OCI-LY1 (cell line): ENCODE measurements at regions not wholly inside any gene's neighbourhood (a gene's known extent, or its start where the extent isn't known, plus 50 kb on each side); places are given as distances from the start of the nearest gene placed in this dataset.

Experiments
- H2AFZ ChIP-seq: fragments of 200-600 bp; sonication (generic), shearing (Covaris generic); 2 replicates; pipeline ENCODE4 v1.6.0; 2014; ENCODE audit warnings: antibody characterized with exemption, mild to moderate bottlenecking, low read length
- H3F3A ChIP-seq: fragments of 200-600 bp; sonication (generic), shearing (Covaris generic); 2 replicates; pipeline ENCODE4 v1.6.0; 2014; ENCODE audit warnings: mild to moderate bottlenecking, antibody characterized with exemption, low read length, moderate library complexity; ENCODE audit not compliant: insufficient read depth
- H3K27ac ChIP-seq: fragments of 200-600 bp; sonication (generic); 2 replicates; pipeline ENCODE4 v1.5.1; 2014; ENCODE audit warnings: low read length, mixed run types, mild to moderate bottlenecking, low read depth; ENCODE audit not compliant: poor library complexity, severe bottlenecking
- H3K27me3 ChIP-seq: fragments of 200-600 bp; sonication (generic); 2 replicates; pipeline ENCODE4 v1.6.0; 2014; ENCODE audit warnings: antibody characterized with exemption, mild to moderate bottlenecking, low read length, moderate library complexity; ENCODE audit not compliant: insufficient read depth
- H3K36me3 ChIP-seq: fragments of 200-600 bp; sonication (generic); 2 replicates; pipeline ENCODE4 v1.6.1; 2014; ENCODE audit warnings: mild to moderate bottlenecking, antibody characterized with exemption, low read length, moderate library complexity, mixed read lengths; ENCODE audit not compliant: insufficient read depth
- H3K4me1 ChIP-seq: fragments of 200-600 bp; sonication (generic); 2 replicates; pipeline ENCODE4 v1.5.1; 2014; ENCODE audit warnings: mild to moderate bottlenecking, low read length, moderate library complexity; ENCODE audit not compliant: insufficient read depth, severe bottlenecking
- H3K4me2 ChIP-seq: fragments of 200-600 bp; sonication (generic), shearing (Covaris generic); 2 replicates; pipeline ENCODE4 v1.6.1; 2014; ENCODE audit warnings: low read length
- H3K4me3 ChIP-seq: fragments of 200-600 bp; sonication (generic); 2 replicates; pipeline ENCODE4 v1.5.1; 2014; ENCODE audit warnings: low read length, low read depth, mild to moderate bottlenecking, mixed read lengths; ENCODE audit not compliant: poor library complexity, severe bottlenecking
- H3K79me2 ChIP-seq: fragments of 200-600 bp; shearing (Covaris generic); 2 replicates; pipeline ENCODE4 v1.6.1; 2016; ENCODE audit warnings: mixed run types, low read length, mixed read lengths; ENCODE audit not compliant: insufficient read depth
- H3K9ac ChIP-seq: fragments of 200-600 bp; sonication (generic), shearing (Covaris generic); 2 replicates; pipeline ENCODE4 v1.6.1; 2014; ENCODE audit warnings: mild to moderate bottlenecking, low read length, mixed read lengths
- H3K9me2 ChIP-seq: fragments of 200-600 bp; sonication (generic), shearing (Covaris generic); 2 replicates; pipeline ENCODE4 v1.6.1; 2014; ENCODE audit warnings: low read depth, mild to moderate bottlenecking, low read length, mixed read lengths
- H3K9me3 ChIP-seq: fragments of 200-600 bp; shearing (Covaris generic); 2 replicates; pipeline ENCODE4 v1.6.1; 2014; ENCODE audit warnings: low read length, mixed read lengths
- H4K20me1 ChIP-seq: fragments of 200-600 bp; sonication (generic), shearing (Covaris generic); 2 replicates; pipeline ENCODE4 v1.6.0; 2016; ENCODE audit warnings: mild to moderate bottlenecking, low read length; ENCODE audit not compliant: insufficient read depth
- CTCF ChIP-seq: fragments of 200-600 bp; sonication (generic), shearing (Covaris generic); IDR thresholded peaks from 2 replicates; pipeline ENCODE4 v1.5.1; 2017; ENCODE audit warnings: mild to moderate bottlenecking, antibody characterized with exemption, low read length, moderate library complexity, mixed read lengths
- EZH2 ChIP-seq: fragments of 200-600 bp; sonication (generic), shearing (Covaris generic); IDR thresholded peaks from 2 replicates; pipeline ENCODE4 v1.8.0; 2017; ENCODE audit warnings: borderline replicate concordance, mixed run types, mild to moderate bottlenecking, antibody characterized with exemption, low read length, moderate library complexity, mixed read lengths

GRCh38 chr12:42750356-42750755 lies 160.8 kb upstream of the PRICKLE1 start:
- no peak for TF ChIP-seq CTCF
- no peak for TF ChIP-seq EZH2
- no peak overlapping the region for H3K9ac ChIP-seq
- H2AFZ ChIP-seq, result no peak overlapping the region
- H3K4me3 ChIP-seq, result no peak overlapping the region
- no peaks in the 10 kb centered on the region for H3K79me2 ChIP-seq
- no peak overlapping the region for H3K27ac ChIP-seq
- no peak overlapping the region for H3K4me2 ChIP-seq
- H3K9me3 ChIP-seq, result no peaks in the 10 kb centered on the region; the same call in 1 of the 2 replicates
- no peaks in the 10 kb centered on the region for H3F3A ChIP-seq
- H4K20me1 ChIP-seq, result no peaks in the 10 kb centered on the region
- no peaks in the 10 kb centered on the region for H3K4me1 ChIP-seq
- no peaks in the 10 kb centered on the region for H3K27me3 ChIP-seq
- H3K36me3 ChIP-seq, result no peaks in the 10 kb centered on the region
- no peaks in the 10 kb centered on the region for H3K9me2 ChIP-seq

DNA sequence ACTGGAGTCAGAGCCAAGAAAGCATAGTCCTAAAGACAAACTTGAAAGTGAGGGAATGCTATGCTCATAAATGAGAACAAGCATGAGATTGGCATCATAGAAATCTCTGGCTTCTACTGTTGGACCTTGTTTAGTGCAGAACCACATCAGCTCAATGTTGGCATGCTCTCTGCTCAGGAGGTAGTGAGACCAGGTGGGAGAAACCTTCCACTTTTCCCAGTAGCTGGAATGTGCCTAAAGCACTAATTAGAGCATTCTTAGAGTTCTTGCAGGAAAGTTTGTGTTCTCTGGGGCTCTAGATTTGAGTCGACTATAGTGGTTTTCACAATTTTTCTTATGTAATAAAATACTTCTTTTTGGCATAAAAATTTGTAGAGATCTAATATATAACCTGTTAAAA lies 159.7 kb upstream of the PRICKLE1 start:
- no peaks in the 10 kb centered on the region for H4K20me1 ChIP-seq
- no peaks in the 10 kb centered on the region for H3K27me3 ChIP-seq
- no peaks in the 10 kb centered on the region for H3K4me1 ChIP-seq
- no peak overlapping the region for H3K4me3 ChIP-seq
- no peak overlapping the region for H3K4me2 ChIP-seq
- no peaks in the 10 kb centered on the region for H3K79me2 ChIP-seq
- H3F3A ChIP-seq, result no peaks in the 10 kb centered on the region
- no peak overlapping the region for H3K9ac ChIP-seq
- no peaks in the 10 kb centered on the region for H3K9me2 ChIP-seq
- H2AFZ ChIP-seq, result no peak overlapping the region
- no peak for TF ChIP-seq EZH2
- TF ChIP-seq CTCF, result no peak
- H3K9me3 ChIP-seq, result no peaks in the 10 kb centered on the region; the same call in 1 of the 2 replicates
- no peaks in the 10 kb centered on the region for H3K36me3 ChIP-seq
- H3K27ac ChIP-seq, result no peak overlapping the region

GRCh38 chr12:42744539-42745182 lies 155.1 kb upstream of the PRICKLE1 start:
- TF ChIP-seq CTCF (no peak), EZH2 (no peak)
- H3K9me3 ChIP-seq, result no peaks in the 10 kb centered on the region; the same call in 1 of the 2 replicates
- no peak overlapping the region for H3K4me3 ChIP-seq
- H3K9me2 ChIP-seq, result no peaks in the 10 kb centered on the region
- no peak overlapping the region for H3K4me2 ChIP-seq
- H3K4me1 ChIP-seq, result no peaks in the 10 kb centered on the region
- H4K20me1 ChIP-seq, result no peaks in the 10 kb centered on the region
- H3F3A ChIP-seq, result no peaks in the 10 kb centered on the region
- no peak overlapping the region for H2AFZ ChIP-seq
- no peaks in the 10 kb centered on the region for H3K79me2 ChIP-seq
- no peaks in the 10 kb centered on the region for H3K27me3 ChIP-seq
- H3K9ac ChIP-seq, result no peak overlapping the region
- H3K27ac ChIP-seq, result no peak overlapping the region
- H3K36me3 ChIP-seq, result no peaks in the 10 kb centered on the region
